Parathyroid adenoma (tissue), 2 donors: ENCODE measurements at regions not wholly inside any gene's neighbourhood (a gene's known extent, or its start where the extent isn't known, plus 50 kb on each side); places are given as distances from the start of the nearest gene placed in this dataset.
"Not testable (repeated sequence)": the region's sequence is repeated elsewhere in the genome, so short reads cannot be mapped to it uniquely, and the experiment has no call there.

Source experiments
- H2AFZ ChIP-seq: fragments of 300-600 bp; sonication (generic); one replicate; pipeline ENCODE4 v1.7.0; 2017; ENCODE audit warnings: antibody characterized with exemption, mild to moderate bottlenecking
- H3K27ac ChIP-seq: fragments of 300-600 bp; sonication (generic); one replicate; pipeline ENCODE4 v1.7.0; 2017
- H3K27me3 ChIP-seq: fragments of 300-600 bp; sonication (generic); one replicate; pipeline ENCODE4 v1.7.0; 2017; ENCODE audit warnings: low read length; ENCODE audit not compliant: control insufficient read depth, insufficient read depth
- H3K36me3 ChIP-seq: fragments of 300-600 bp; sonication (generic); one replicate; pipeline ENCODE4 v1.7.0; 2017; ENCODE audit warnings: low read length; ENCODE audit not compliant: control insufficient read depth, insufficient read depth
- H3K4me1 ChIP-seq: fragments of 300-600 bp; sonication (generic); one replicate; pipeline ENCODE4 v1.7.0; 2017; ENCODE audit warnings: control low read depth
- H3K4me2 ChIP-seq: fragments of 300-600 bp; sonication (generic); one replicate; pipeline ENCODE4 v1.7.0; 2017; ENCODE audit warnings: low read length
- H3K4me3 ChIP-seq: fragments of 300-600 bp; sonication (generic); one replicate; pipeline ENCODE4 v1.7.0; 2017; ENCODE audit warnings: low read depth, low read length
- H3K79me2 ChIP-seq: fragments of 300-600 bp; sonication (generic); one replicate; pipeline ENCODE4 v1.7.0; 2017; ENCODE audit warnings: control low read depth
- H3K9ac ChIP-seq: fragments of 300-600 bp; sonication (generic); one replicate; pipeline ENCODE4 v1.7.0; 2017; ENCODE audit warnings: mild to moderate bottlenecking
- H3K9me3 ChIP-seq: fragments of 300-600 bp; sonication (generic); one replicate; pipeline ENCODE4 v1.7.0; 2017; ENCODE audit warnings: low read length; ENCODE audit not compliant: control insufficient read depth
- CTCF ChIP-seq: fragments of 300-600 bp; sonication (generic); IDR thresholded peaks from one replicate; pipeline ENCODE4 v1.7.0; 2017; ENCODE audit warnings: antibody characterized with exemption, mild to moderate bottlenecking
- donor health status: primary hyperparathyroidism.

- H3K79me2 ChIP-seq, H3K36me3 ChIP-seq, H3K9me3 ChIP-seq, H3K4me2 ChIP-seq, H3K27ac ChIP-seq, H3K9ac ChIP-seq, H3K4me3 ChIP-seq, H3K27me3 ChIP-seq, H3K4me1 ChIP-seq, H2AFZ ChIP-seq: not testable (repeated sequence)
Measured at GRCh38 chr10:42533866-42534265, 104.5 kb downstream of the ZNF33B start.

- Histone ChIP-seq H3K27ac (no peak overlapping the region), H3K27me3 (no peaks in the 10 kb centered on the region), H3K4me3 (no peak overlapping the region), H3K4me2 (no peak overlapping the region), H3K9ac (no peak overlapping the region), H2AFZ (no peak overlapping the region), H3K79me2 (no peaks in the 10 kb centered on the region), H3K36me3 (no peaks in the 10 kb centered on the region), H3K4me1 (no peaks in the 10 kb centered on the region), H3K9me3 (no peaks in the 10 kb centered on the region)
- TF ChIP-seq CTCF: no peak
Measured at GRCh38 chr10:42532996-42533395, 105.4 kb downstream of the ZNF33B start.

DNA sequence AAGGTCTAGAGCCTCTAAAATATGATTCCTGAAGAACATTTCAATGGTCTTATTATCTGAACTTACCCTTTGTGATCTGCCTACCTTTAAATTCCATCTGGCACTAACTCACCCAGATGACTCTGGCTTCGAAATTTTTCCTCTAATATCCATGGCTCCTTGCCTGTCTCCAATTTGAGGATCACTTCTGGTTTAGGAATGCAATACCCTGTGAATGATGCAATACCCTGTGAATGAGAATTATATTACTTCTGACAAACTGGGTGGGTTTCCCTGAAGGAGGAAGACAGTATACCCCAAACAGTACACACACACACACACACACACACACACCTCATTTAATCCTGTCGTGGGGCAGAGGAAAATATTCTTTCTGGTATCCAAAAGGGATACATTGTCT lies 115.3 kb downstream of the ZNF33B start:
- Histone ChIP-seq H3K79me2 (no peaks in the 10 kb centered on the region), H3K4me1 (no peaks in the 10 kb centered on the region), H3K9me3 (peaks cover 10% of the 10 kb centered on the region), H3K27ac (no peak overlapping the region), H3K4me3 (no peak overlapping the region), H3K4me2 (no peak overlapping the region), H3K27me3 (no peaks in the 10 kb centered on the region), H2AFZ (no peak overlapping the region), H3K9ac (no peak overlapping the region), H3K36me3 (peaks cover 4% of the 10 kb centered on the region)
- no peak for TF ChIP-seq CTCF

DNA sequence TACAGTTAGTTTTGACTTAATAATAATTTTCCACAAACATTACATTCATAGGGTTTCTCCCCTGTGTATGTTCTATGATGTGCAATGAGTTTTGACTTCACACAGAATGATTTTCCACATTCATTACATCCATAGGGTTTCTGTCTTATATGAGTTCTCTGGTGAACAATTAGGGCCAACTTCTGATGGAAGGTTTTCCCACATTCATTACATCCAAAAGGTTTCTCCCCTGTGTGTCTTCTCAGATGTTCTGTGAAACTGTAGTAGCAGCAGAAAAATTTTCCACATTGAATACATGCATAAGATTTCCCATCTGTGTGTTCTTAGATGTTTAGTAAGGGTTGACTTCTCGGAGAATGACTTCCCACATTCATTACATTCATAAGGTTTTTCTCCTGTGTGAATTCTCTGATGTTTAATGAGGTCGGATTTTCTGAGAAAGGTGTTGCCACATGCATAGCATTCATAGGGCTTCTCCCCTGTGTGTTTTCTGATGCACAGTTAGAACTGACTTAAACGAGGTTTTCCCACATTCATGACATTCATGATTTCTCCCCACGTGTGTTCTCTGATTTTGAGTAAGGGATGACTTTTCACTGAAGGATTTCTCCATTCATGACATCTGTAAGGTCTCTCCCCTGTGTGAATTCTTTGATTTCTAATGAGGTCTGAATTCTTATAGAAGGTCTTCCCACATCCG lies 118.5 kb downstream of the ZNF33B start:
- no peaks in the 10 kb centered on the region for H3K27me3 ChIP-seq
- H3K9me3 ChIP-seq: peaks cover 10% of the 10 kb centered on the region
- no peak overlapping the region for H3K9ac ChIP-seq
- H2AFZ ChIP-seq: no peak overlapping the region
- no peaks in the 10 kb centered on the region for H3K4me1 ChIP-seq
- no peak overlapping the region for H3K4me3 ChIP-seq
- H3K4me2 ChIP-seq: no peak overlapping the region
- H3K27ac ChIP-seq: no peak overlapping the region
- no peak for TF ChIP-seq CTCF
- peaks cover 4% of the 10 kb centered on the region for H3K36me3 ChIP-seq
- no peaks in the 10 kb centered on the region for H3K79me2 ChIP-seq

DNA sequence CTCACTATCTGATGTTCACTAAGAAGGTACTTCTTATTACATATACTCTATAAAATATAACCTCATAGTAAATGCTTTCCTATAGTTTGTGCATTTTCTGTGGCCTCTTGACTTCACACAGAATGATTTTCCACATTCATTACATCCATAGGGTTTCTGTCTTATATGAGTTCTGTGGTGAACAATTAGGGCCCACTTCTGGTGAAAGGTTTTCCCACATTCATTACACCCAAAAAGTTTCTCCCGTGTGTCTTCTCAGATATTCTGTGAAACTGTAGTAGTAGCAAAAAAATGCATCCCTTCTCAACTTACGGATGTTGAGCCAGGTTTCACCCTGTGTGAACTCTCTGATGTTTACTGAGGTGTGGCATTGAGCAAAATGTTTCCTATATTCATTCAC lies 119.3 kb downstream of the ZNF33B start:
- H3K4me2 ChIP-seq: no peak overlapping the region
- TF ChIP-seq CTCF: no peak
- no peak overlapping the region for H3K9ac ChIP-seq
- H3K79me2 ChIP-seq: no peaks in the 10 kb centered on the region
- peaks cover 10% of the 10 kb centered on the region for H3K9me3 ChIP-seq
- H3K27me3 ChIP-seq: no peaks in the 10 kb centered on the region
- H2AFZ ChIP-seq: no peak overlapping the region
- peaks cover 4% of the 10 kb centered on the region for H3K36me3 ChIP-seq
- H3K27ac ChIP-seq: no peak overlapping the region
- no peaks in the 10 kb centered on the region for H3K4me1 ChIP-seq
- no peak overlapping the region for H3K4me3 ChIP-seq
